ENCODE measurements at regions not wholly inside any gene's neighbourhood (a gene's known extent, or its start where the extent isn't known, plus 50 kb on each side); places are given as distances from the start of the nearest gene placed in this dataset.

GRCh38 chr4:119750048-119750447, 121.4 kb upstream of the PDE5A start:
- H3K9me3 ChIP-seq (ENCODE audit: control insufficient read depth in 4 of 4, insufficient read depth in 3 of 4, low read length in 3 of 4) = no peaks in the 10 kb centered on the region
- DNase-seq (no peak), ATAC-seq (ENCODE audit: insufficient read depth, low FRiP score) (no peak)
- H3K27ac ChIP-seq (ENCODE audit: low read depth in 1 of 2, low read length in 1 of 2) = no peak overlapping the region
- H3K9ac ChIP-seq (ENCODE audit: insufficient read depth in 1 of 2, low read length in 2 of 2) = no peak overlapping the region
- no peak for TF ChIP-seq CTCF (IDR thresholded peaks at IDR 0.05; ENCODE audit: control extremely low read depth, extremely low read depth)
- H3K27me3 ChIP-seq (ENCODE audit: control insufficient read depth in 3 of 3, insufficient read depth in 3 of 3, low read length in 2 of 3) = no peaks in the 10 kb centered on the region
- no peaks in the 10 kb centered on the region for H3K36me3 ChIP-seq (ENCODE audit: control insufficient read depth in 4 of 4, insufficient read depth in 4 of 4, low read length in 4 of 4)
- no peak overlapping the region for H3K4me3 ChIP-seq
- peaks cover 0 to 3% (median 0%) of the 10 kb centered on the region in 5 donors for H3K4me1 ChIP-seq (ENCODE audit: control insufficient read depth in 5 of 5, insufficient read depth in 5 of 5, low read length in 5 of 5)

GRCh38 chr4:119748853-119749252, 120.2 kb upstream of the PDE5A start:
- TF ChIP-seq CTCF (IDR thresholded peaks at IDR 0.05; ENCODE audit: control extremely low read depth, extremely low read depth) = no peak
- ATAC-seq (ENCODE audit: insufficient read depth, low FRiP score) = no peak
- H3K4me1 ChIP-seq (ENCODE audit: control insufficient read depth in 5 of 5, insufficient read depth in 5 of 5, low read length in 5 of 5) = peaks cover 0 to 3% (median 0%) of the 10 kb centered on the region in 5 donors
- no peaks in the 10 kb centered on the region for H3K9me3 ChIP-seq (ENCODE audit: control insufficient read depth in 4 of 4, insufficient read depth in 3 of 4, low read length in 3 of 4)
- no peaks in the 10 kb centered on the region for H3K27me3 ChIP-seq (ENCODE audit: control insufficient read depth in 3 of 3, insufficient read depth in 3 of 3, low read length in 2 of 3)
- H3K4me3 ChIP-seq = no peak overlapping the region
- H3K27ac ChIP-seq (ENCODE audit: low read depth in 1 of 2, low read length in 1 of 2) = no peak overlapping the region
- no peaks in the 10 kb centered on the region for H3K36me3 ChIP-seq (ENCODE audit: control insufficient read depth in 4 of 4, insufficient read depth in 4 of 4, low read length in 4 of 4)
- peak; percentile 51 to 86 (median 81) for DNase-seq
- WGBS, 2 donors = 67 to 73% methylated on average over 2 of the region's 2 CpGs
- no peak overlapping the region for H3K9ac ChIP-seq (ENCODE audit: insufficient read depth in 1 of 2, low read length in 2 of 2)

GRCh38 chr4:119746951-119747350, 118.3 kb upstream of the PDE5A start:
- DNase-seq (no peak), ATAC-seq (ENCODE audit: insufficient read depth, low FRiP score) (no peak)
- 95 to 99% methylated on average over 3 of the region's 3 CpGs for WGBS, 2 donors
- Histone ChIP-seq H3K27me3 (ENCODE audit: control insufficient read depth in 3 of 3, insufficient read depth in 3 of 3, low read length in 2 of 3) (no peaks in the 10 kb centered on the region), H3K9me3 (ENCODE audit: control insufficient read depth in 4 of 4, insufficient read depth in 3 of 4, low read length in 3 of 4) (no peaks in the 10 kb centered on the region), H3K9ac (ENCODE audit: insufficient read depth in 1 of 2, low read length in 2 of 2) (no peak overlapping the region), H3K4me3 (no peak overlapping the region), H3K36me3 (ENCODE audit: control insufficient read depth in 4 of 4, insufficient read depth in 4 of 4, low read length in 4 of 4) (no peaks in the 10 kb centered on the region), H3K27ac (ENCODE audit: low read depth in 1 of 2, low read length in 1 of 2) (no peak overlapping the region), H3K4me1 (ENCODE audit: control insufficient read depth in 5 of 5, insufficient read depth in 5 of 5, low read length in 5 of 5) (peaks cover 0 to 3% (median 0%) of the 10 kb centered on the region in 5 donors)
- TF ChIP-seq CTCF (IDR thresholded peaks at IDR 0.05; ENCODE audit: control extremely low read depth, extremely low read depth) = no peak

GRCh38 chr4:119745351-119745750, 116.7 kb upstream of the PDE5A start:
- no peaks in the 10 kb centered on the region for H3K9me3 ChIP-seq (ENCODE audit: control insufficient read depth in 4 of 4, insufficient read depth in 3 of 4, low read length in 3 of 4)
- peaks cover 0 to 3% (median 0%) of the 10 kb centered on the region in 5 donors for H3K4me1 ChIP-seq (ENCODE audit: control insufficient read depth in 5 of 5, insufficient read depth in 5 of 5, low read length in 5 of 5)
- no peaks in the 10 kb centered on the region for H3K27me3 ChIP-seq (ENCODE audit: control insufficient read depth in 3 of 3, insufficient read depth in 3 of 3, low read length in 2 of 3)
- H3K36me3 ChIP-seq (ENCODE audit: control insufficient read depth in 4 of 4, insufficient read depth in 4 of 4, low read length in 4 of 4) = no peaks in the 10 kb centered on the region
- no peak for TF ChIP-seq CTCF (IDR thresholded peaks at IDR 0.05; ENCODE audit: control extremely low read depth, extremely low read depth)
- DNase-seq = no peak
- H3K4me3 ChIP-seq = no peak overlapping the region
- no peak for ATAC-seq (ENCODE audit: insufficient read depth, low FRiP score)
- no peak overlapping the region for H3K9ac ChIP-seq (ENCODE audit: insufficient read depth in 1 of 2, low read length in 2 of 2)
- H3K27ac ChIP-seq (ENCODE audit: low read depth in 1 of 2, low read length in 1 of 2) = no peak overlapping the region
- 78 to 89% methylated on average over 1 of the region's 1 CpG for WGBS, 2 donors
